Prostate gland (tissue), 2 donors: ENCODE measurements at regions not wholly inside any gene's neighbourhood (a gene's known extent, or its start where the extent isn't known, plus 50 kb on each side); places are given as distances from the start of the nearest gene placed in this dataset.

Experiments
- POLR2A ChIP-seq: fragments of 450-650 bp; IDR thresholded peaks from one replicate; pipeline ENCODE4 v1.6.1; 2016; ENCODE audit warnings: antibody characterized with exemption, mild to moderate bottlenecking
- TF ChIP-seq, protein P1 (sequence below), 4 experiments: fragments of 200-600 bp in 2 of 4; fragments of 450-650 bp in 2 of 4; sonication (generic) in 2 of 4; IDR thresholded peaks; 1 replicate in 3 of 4; 2 replicates in 1 of 4; pipeline ENCODE4 v1.5.1; 2016 to 2019; ENCODE audit warnings: antibody characterized with exemption in 4 of 4, mild to moderate bottlenecking in 2 of 4, moderate library complexity in 2 of 4

DNA sequence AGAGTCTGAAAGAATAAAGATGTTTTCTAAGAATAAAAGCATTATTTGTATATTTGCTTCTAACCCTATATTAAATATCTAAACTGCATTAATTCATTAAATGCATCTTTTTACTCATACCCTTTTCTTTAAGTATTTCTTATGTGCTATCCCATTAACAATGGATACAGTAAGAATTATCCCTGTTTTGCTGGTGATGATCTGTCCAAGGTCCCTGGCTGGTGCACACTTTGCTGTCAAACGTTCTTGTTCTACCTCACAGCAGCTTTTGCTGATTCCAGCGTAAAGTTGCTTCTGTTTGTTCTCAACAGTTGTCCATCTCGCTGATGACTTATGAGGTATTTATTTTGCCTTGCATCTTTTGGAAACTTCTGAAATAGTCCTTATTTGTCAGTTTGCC lies 504.0 kb downstream of the PLCL1 start:
- TF ChIP-seq, protein P1, sequence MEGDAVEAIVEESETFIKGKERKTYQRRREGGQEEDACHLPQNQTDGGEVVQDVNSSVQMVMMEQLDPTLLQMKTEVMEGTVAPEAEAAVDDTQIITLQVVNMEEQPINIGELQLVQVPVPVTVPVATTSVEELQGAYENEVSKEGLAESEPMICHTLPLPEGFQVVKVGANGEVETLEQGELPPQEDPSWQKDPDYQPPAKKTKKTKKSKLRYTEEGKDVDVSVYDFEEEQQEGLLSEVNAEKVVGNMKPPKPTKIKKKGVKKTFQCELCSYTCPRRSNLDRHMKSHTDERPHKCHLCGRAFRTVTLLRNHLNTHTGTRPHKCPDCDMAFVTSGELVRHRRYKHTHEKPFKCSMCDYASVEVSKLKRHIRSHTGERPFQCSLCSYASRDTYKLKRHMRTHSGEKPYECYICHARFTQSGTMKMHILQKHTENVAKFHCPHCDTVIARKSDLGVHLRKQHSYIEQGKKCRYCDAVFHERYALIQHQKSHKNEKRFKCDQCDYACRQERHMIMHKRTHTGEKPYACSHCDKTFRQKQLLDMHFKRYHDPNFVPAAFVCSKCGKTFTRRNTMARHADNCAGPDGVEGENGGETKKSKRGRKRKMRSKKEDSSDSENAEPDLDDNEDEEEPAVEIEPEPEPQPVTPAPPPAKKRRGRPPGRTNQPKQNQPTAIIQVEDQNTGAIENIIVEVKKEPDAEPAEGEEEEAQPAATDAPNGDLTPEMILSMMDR (IDR thresholded peaks at IDR 0.05), result no peak
- no peak for TF ChIP-seq POLR2A
